GM23338 (cell line): ENCODE measurements at regions not wholly inside any gene's neighbourhood (a gene's known extent, or its start where the extent isn't known, plus 50 kb on each side); places are given as distances from the start of the nearest gene placed in this dataset.

Experiments used
- ATAC-seq: fragments of 200-7000 bp; cut with Tn5 transposase; 3 replicates; pipeline ENCODE4 v1.9.1; 2020
- DNase-seq: peaks from one replicate; pipeline ENCODE4 v3.0.0-alpha.2; 2015; ENCODE audit warnings: low spot score
- H2AFZ ChIP-seq: fragments of 200-600 bp; sonication (generic); 2 replicates; pipeline ENCODE4 v1.8.0; 2016; ENCODE audit warnings: antibody characterized with exemption, mild to moderate bottlenecking, moderate library complexity
- H3F3A ChIP-seq: fragments of 200-600 bp; sonication (generic); replicated peaks from 2 replicates; pipeline ENCODE4 v1.8.0; 2017; ENCODE audit warnings: antibody characterized with exemption, mixed run types, low read depth
- H3K27ac ChIP-seq: fragments of 200-600 bp; sonication (generic); 2 replicates; pipeline ENCODE4 v1.6.1; 2016; ENCODE audit warnings: low read depth
- H3K27me3 ChIP-seq: fragments of 200-600 bp; sonication (generic); 2 replicates; pipeline ENCODE4 v1.8.0; 2016; ENCODE audit warnings: mild to moderate bottlenecking, mixed run types, moderate library complexity; ENCODE audit not compliant: insufficient read depth
- H3K36me3 ChIP-seq: fragments of 200-600 bp; sonication (generic); 2 replicates; pipeline ENCODE4 v1.8.0; 2016; ENCODE audit warnings: mild to moderate bottlenecking; ENCODE audit not compliant: insufficient read depth
- H3K4me1 ChIP-seq: fragments of 200-600 bp; sonication (generic); 2 replicates; pipeline ENCODE4 v1.8.0; 2016; ENCODE audit warnings: mild to moderate bottlenecking, moderate library complexity; ENCODE audit not compliant: insufficient read depth
- H3K4me2 ChIP-seq: fragments of 200-600 bp; sonication (generic); 2 replicates; pipeline ENCODE4 v1.7.1; 2017; ENCODE audit warnings: mixed run types
- H3K4me3 ChIP-seq: fragments of 200-600 bp; sonication (generic); 2 replicates; pipeline ENCODE4 v1.6.1; 2016; ENCODE audit warnings: mixed run types
- H3K79me2 ChIP-seq: fragments of 200-600 bp; sonication (generic); replicated peaks from 2 replicates; pipeline ENCODE4 v1.8.0; 2017; ENCODE audit warnings: mild to moderate bottlenecking; ENCODE audit not compliant: insufficient read depth
- H3K9me2 ChIP-seq: fragments of 200-600 bp; sonication (generic); 2 replicates; pipeline ENCODE4 v1.8.0; 2017; ENCODE audit not compliant: insufficient read depth
- H4K20me1 ChIP-seq: fragments of 200-600 bp; sonication (generic); replicated peaks from 2 replicates; pipeline ENCODE4 v1.8.0; 2017; ENCODE audit warnings: mild to moderate bottlenecking; ENCODE audit not compliant: insufficient read depth
- H3K27ac Mint-ChIP-seq: 2 replicates; pipeline ENCODE4 v1.8.0; 2020; ENCODE audit warnings: inconsistent platforms, mild to moderate bottlenecking, moderate library complexity, mixed read lengths
- H3K27me3 Mint-ChIP-seq: 3 replicates; pipeline ENCODE4 v1.8.0; 2022; ENCODE audit warnings: low read depth, mild to moderate bottlenecking, moderate library complexity, mixed read lengths, inconsistent platforms; ENCODE audit not compliant: insufficient read depth, poor library complexity
- H3K36me3 Mint-ChIP-seq: 3 replicates; pipeline ENCODE4 v1.8.0; 2021; ENCODE audit warnings: low read depth, mild to moderate bottlenecking, inconsistent platforms, moderate library complexity, mixed read lengths
- H3K4me1 Mint-ChIP-seq: 3 replicates; pipeline ENCODE4 v1.8.0; 2020; ENCODE audit warnings: mild to moderate bottlenecking, inconsistent platforms, mixed read lengths
- H3K4me3 Mint-ChIP-seq: 3 replicates; pipeline ENCODE4 v1.8.0; 2021; ENCODE audit warnings: moderate library complexity, mild to moderate bottlenecking, inconsistent platforms, mixed read lengths
- H3K9me3 Mint-ChIP-seq: 3 replicates; pipeline ENCODE4 v1.8.0; 2020; ENCODE audit warnings: moderate library complexity, mild to moderate bottlenecking, inconsistent platforms, mixed read lengths
- CREB1 ChIP-seq: fragments of 250-450 bp; sonication (Bioruptor Pico); IDR thresholded peaks from 2 replicates; pipeline ENCODE4 v1.5.0; 2020; ENCODE audit warnings: low read depth, mild to moderate bottlenecking, moderate library complexity
- EZH2 ChIP-seq: fragments of 200-600 bp; sonication (generic); IDR thresholded peaks from one replicate; pipeline ENCODE4 v1.8.0; 2017; ENCODE audit warnings: antibody characterized with exemption, mild to moderate bottlenecking, low read depth; ENCODE audit not compliant: unreplicated experiment
- EZH2phosphoT487 ChIP-seq: fragments of 200-600 bp; sonication (generic); IDR thresholded peaks from one replicate; pipeline ENCODE4 v1.8.1; 2018; ENCODE audit warnings: antibody characterized with exemption; ENCODE audit not compliant: unreplicated experiment
- JUNB ChIP-seq: IDR thresholded peaks from one replicate; pipeline ENCODE4 v1.6.1; 2016; ENCODE audit warnings: antibody characterized with exemption; ENCODE audit not compliant: unreplicated experiment
- NANOG ChIP-seq: IDR thresholded peaks from 2 replicates; pipeline ENCODE4 v1.6.1; 2016; ENCODE audit warnings: antibody characterized with exemption, borderline replicate concordance
- REST ChIP-seq: IDR thresholded peaks from one replicate; pipeline ENCODE4 v1.6.1; 2018; ENCODE audit warnings: antibody characterized with exemption; ENCODE audit not compliant: unreplicated experiment
- STAT1 ChIP-seq: IDR thresholded peaks from one replicate; pipeline ENCODE4 v1.6.1; 2016; ENCODE audit warnings: antibody characterized with exemption; ENCODE audit not compliant: unreplicated experiment
- ZNF114 ChIP-seq: fragments of 250-450 bp; sonication (Bioruptor Pico); IDR thresholded peaks from 2 replicates; pipeline ENCODE4 v1.5.0; 2020; ENCODE audit warnings: mild to moderate bottlenecking, moderate library complexity
- ZNF462 ChIP-seq: fragments of 250-450 bp; sonication (Bioruptor Pico); IDR thresholded peaks from 2 replicates; pipeline ENCODE4 v1.5.0; 2020; ENCODE audit warnings: mild to moderate bottlenecking, moderate library complexity

- no peaks in the 10 kb centered on the region for H3K4me1 ChIP-seq
- TF ChIP-seq ZNF114 (CRISPR knock-in tag) (no peak), ZNF462 (no peak), CREB1 (CRISPR knock-in tag) (no peak), EZH2phosphoT487 (no peak), JUNB (no peak), STAT1 (no peak), NANOG (no peak), REST (no peak), EZH2 (no peak)
- no peaks in the 10 kb centered on the region for H3K27me3 Mint-ChIP-seq
- H3K27ac ChIP-seq, result no peak overlapping the region
- H3K4me3 ChIP-seq, result no peak overlapping the region
- DNase-seq, result no peak
- no peak overlapping the region for H3K4me3 Mint-ChIP-seq
- no peaks in the 10 kb centered on the region for H3K79me2 ChIP-seq
- H2AFZ ChIP-seq, result no peak overlapping the region
- H3K27ac Mint-ChIP-seq, result no peak overlapping the region
- H3K36me3 Mint-ChIP-seq, result no peaks in the 10 kb centered on the region
- H3K27me3 ChIP-seq, result no peaks in the 10 kb centered on the region
- no peak overlapping the region for H3K4me2 ChIP-seq
- H3K9me3 Mint-ChIP-seq, result no peaks in the 10 kb centered on the region
- no peak for ATAC-seq
- H4K20me1 ChIP-seq, result no peaks in the 10 kb centered on the region
- H3K4me1 Mint-ChIP-seq, result no peaks in the 10 kb centered on the region; the same call in 2 of the 3 replicates
- no peaks in the 10 kb centered on the region for H3K9me2 ChIP-seq
- no peaks in the 10 kb centered on the region for H3F3A ChIP-seq
- H3K36me3 ChIP-seq, result no peaks in the 10 kb centered on the region
Observed at GRCh38 chr6:54057058-54057457, 54.2 kb upstream of the MLIP start.
